ENCODE measurements at regions not wholly inside any gene's neighbourhood (a gene's known extent, or its start where the extent isn't known, plus 50 kb on each side); places are given as distances from the start of the nearest gene placed in this dataset.

DNA sequence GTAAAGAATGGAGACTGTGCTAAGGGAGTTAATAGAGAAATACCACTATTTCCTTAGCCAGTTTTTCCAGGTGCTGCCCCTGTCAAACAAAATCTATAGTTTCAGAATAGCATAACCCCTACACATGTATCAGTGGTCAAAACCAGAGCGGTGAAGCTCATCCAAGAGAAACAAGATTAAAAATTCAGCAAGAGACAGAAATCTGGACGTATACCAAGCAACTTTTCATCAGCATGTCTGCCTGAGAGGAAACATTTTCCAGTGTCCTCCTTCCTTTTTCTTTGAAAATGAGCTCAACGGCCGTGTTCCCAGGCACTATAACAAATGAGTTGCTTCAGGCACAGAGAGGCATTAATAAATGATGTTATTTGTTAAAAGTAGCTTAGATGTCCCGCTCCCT is 416.5 kb downstream of the BCKDHB start:
- no peak for TF ChIP-seq CTCF (IDR thresholded peaks at IDR 0.05)
- TF ChIP-seq POLR2AphosphoS5 (IDR thresholded peaks at IDR 0.05), result no peak

Measured in esophagus muscularis mucosa (tissue), 3 donors.